HEK293 (cell line): ENCODE measurements at regions not wholly inside any gene's neighbourhood (a gene's known extent, or its start where the extent isn't known, plus 50 kb on each side); places are given as distances from the start of the nearest gene placed in this dataset.

ENCODE experiments used
- CTCF ChIA-PET: fragments of 350-600 bp; formaldehyde crosslinking; extraction: SDS; loops from one replicate; lab custom pipeline; 2021; ENCODE audit warnings: antibody characterized with exemption; lab: Yijun Ruan, JAX
- POLR2A ChIA-PET: fragments of 300-600 bp; formaldehyde crosslinking; extraction: SDS; loops from one replicate; lab custom pipeline; 2020; ENCODE audit warnings: antibody characterized with exemption, inconsistent platforms; lab: Yijun Ruan, JAX
- H3K27ac ChIP-seq: fragments of 200-500 bp; sonication (Bioruptor generic); 2 replicates; pipeline ENCODE4 v1.5.1; 2014; ENCODE audit warnings: low read depth, low read length, control low read depth, inconsistent platforms; ENCODE audit errors: extremely low read depth
- H3K36me3 ChIP-seq, 2 experiments: fragments of 200-500 bp in 1 of 2; sonication (Bioruptor generic) in 1 of 2; 1 replicate in 1 of 2; 2 replicates in 1 of 2; pipeline ENCODE4 v1.5.1; 2014 to 2017; ENCODE audit warnings: inconsistent platforms in 2 of 2, low read length in 2 of 2; ENCODE audit not compliant: control insufficient read depth in 2 of 2, insufficient read depth in 1 of 2
- H3K4me1 ChIP-seq: fragments of 200-500 bp; sonication (Bioruptor generic); 2 replicates; pipeline ENCODE4 v1.5.1; 2014; ENCODE audit warnings: mild to moderate bottlenecking, low read length, inconsistent platforms; ENCODE audit not compliant: control insufficient read depth, insufficient read depth
- H3K4me3 ChIP-seq: 2 replicates; pipeline ENCODE4 v1.5.1; 2011; ENCODE audit warnings: low read depth, mild to moderate bottlenecking, control low read depth, low read length, moderate library complexity
- H3K9me3 ChIP-seq: fragments of 200-500 bp; sonication (Bioruptor generic); 2 replicates; pipeline ENCODE4 v1.5.1; 2014; ENCODE audit warnings: low read depth, low read length, inconsistent platforms; ENCODE audit not compliant: control insufficient read depth, insufficient read depth
- BCL6B ChIP-seq: fragments of 450-650 bp; formaldehyde crosslinking; IDR thresholded peaks from 2 replicates; pipeline ENCODE4 v1.5.1; 2017; ENCODE audit warnings: missing biosample characterization, missing genetic modification characterization
- HOXA7 ChIP-seq: sonication (generic); formaldehyde crosslinking; IDR thresholded peaks from 2 replicates; pipeline ENCODE4 v1.8.1; 2022; ENCODE audit warnings: missing genetic modification reagents, borderline replicate concordance
- MYNN ChIP-seq: fragments of 450-650 bp; formaldehyde crosslinking; IDR thresholded peaks from 2 replicates; pipeline ENCODE4 v1.5.1; 2016; ENCODE audit warnings: missing biosample characterization, missing genetic modification characterization, borderline replicate concordance
- OSR2 ChIP-seq: fragments of 450-650 bp; formaldehyde crosslinking; IDR thresholded peaks from 2 replicates; pipeline ENCODE4 v1.5.1; 2016; ENCODE audit warnings: missing biosample characterization, missing genetic modification characterization
- OVOL3 ChIP-seq: fragments of 450-650 bp; formaldehyde crosslinking; IDR thresholded peaks from 2 replicates; pipeline ENCODE4 v1.5.1; 2016; ENCODE audit warnings: missing biosample characterization, missing genetic modification characterization
- SCRT1 ChIP-seq: fragments of 450-650 bp; formaldehyde crosslinking; IDR thresholded peaks from 2 replicates; pipeline ENCODE4 v1.5.1; 2016; ENCODE audit warnings: missing biosample characterization, missing genetic modification characterization, borderline replicate concordance
- SCRT2 ChIP-seq: fragments of 450-650 bp; formaldehyde crosslinking; IDR thresholded peaks from 2 replicates; pipeline ENCODE4 v1.5.1; 2016; ENCODE audit warnings: missing biosample characterization, missing genetic modification characterization
- YY2 ChIP-seq: fragments of 450-650 bp; formaldehyde crosslinking; IDR thresholded peaks from 2 replicates; pipeline ENCODE4 v1.5.1; 2016; ENCODE audit warnings: missing biosample characterization, missing genetic modification characterization
- ZBTB10 ChIP-seq: fragments of 450-650 bp; formaldehyde crosslinking; IDR thresholded peaks from 2 replicates; pipeline ENCODE4 v1.5.1; 2016; ENCODE audit warnings: missing biosample characterization, missing genetic modification characterization
- ZBTB21 ChIP-seq: fragments of 450-650 bp; formaldehyde crosslinking; IDR thresholded peaks from 2 replicates; pipeline ENCODE4 v1.5.1; 2017; ENCODE audit warnings: missing biosample characterization, missing genetic modification characterization
- ZBTB48 ChIP-seq: fragments of 450-650 bp; formaldehyde crosslinking; IDR thresholded peaks from 2 replicates; pipeline ENCODE4 v1.5.1; 2016; ENCODE audit warnings: missing biosample characterization, missing genetic modification characterization
- ZBTB6 ChIP-seq: fragments of 450-650 bp; formaldehyde crosslinking; IDR thresholded peaks from 2 replicates; pipeline ENCODE4 v1.5.1; 2017; ENCODE audit warnings: missing biosample characterization, missing genetic modification characterization
- ZNF184 ChIP-seq: fragments of 450-650 bp; IDR thresholded peaks from 2 replicates; pipeline ENCODE4 v1.5.1; 2018; ENCODE audit warnings: missing biosample characterization, mild to moderate bottlenecking, missing genetic modification characterization
- ZNF248 ChIP-seq: fragments of 450-650 bp; formaldehyde crosslinking; IDR thresholded peaks from 2 replicates; pipeline ENCODE4 v1.5.1; 2017; ENCODE audit warnings: missing biosample characterization, missing genetic modification characterization
- ZNF266 ChIP-seq: fragments of 450-650 bp; formaldehyde crosslinking; IDR thresholded peaks from 2 replicates; pipeline ENCODE4 v1.5.1; 2016; ENCODE audit warnings: missing biosample characterization, missing genetic modification characterization, low read depth
- ZNF350 ChIP-seq: fragments of 450-650 bp; formaldehyde crosslinking; IDR thresholded peaks from 2 replicates; pipeline ENCODE4 v1.5.0; 2017; ENCODE audit warnings: missing biosample characterization, mild to moderate bottlenecking, missing genetic modification characterization
- ZNF571 ChIP-seq: fragments of 450-650 bp; formaldehyde crosslinking; IDR thresholded peaks from 2 replicates; pipeline ENCODE4 v1.5.0; 2017; ENCODE audit warnings: missing biosample characterization, missing genetic modification characterization
- ZNF624 ChIP-seq: fragments of 450-650 bp; formaldehyde crosslinking; IDR thresholded peaks from 2 replicates; pipeline ENCODE4 v1.5.1; 2017; ENCODE audit warnings: missing biosample characterization, missing genetic modification characterization
- ZSCAN30 ChIP-seq: fragments of 450-650 bp; IDR thresholded peaks from 2 replicates; pipeline ENCODE4 v1.5.1; 2018; ENCODE audit warnings: missing biosample characterization, mild to moderate bottlenecking, missing genetic modification characterization, moderate library complexity
- ZXDB ChIP-seq: fragments of 450-650 bp; formaldehyde crosslinking; IDR thresholded peaks from 2 replicates; pipeline ENCODE4 v1.5.1; 2016; ENCODE audit warnings: missing biosample characterization, missing genetic modification characterization
- TF ChIP-seq, protein P1 (sequence below): fragments of 450-650 bp; formaldehyde crosslinking; IDR thresholded peaks from 2 replicates; pipeline ENCODE4 v1.5.1; 2016; ENCODE audit warnings: missing biosample characterization, missing genetic modification characterization
- TF ChIP-seq, protein P2 (sequence below): fragments of 450-650 bp; formaldehyde crosslinking; IDR thresholded peaks from 2 replicates; pipeline ENCODE4 v1.5.1; 2016; ENCODE audit warnings: missing biosample characterization, missing genetic modification characterization, borderline replicate concordance
- TF ChIP-seq, protein P3 (sequence below): fragments of 450-650 bp; formaldehyde crosslinking; IDR thresholded peaks from 2 replicates; pipeline ENCODE4 v1.5.1; 2016; ENCODE audit warnings: missing biosample characterization, missing genetic modification characterization

GRCh38 chr6:94735270-94735669 is 842.1 kb upstream of the MANEA start (continued):
- TF ChIP-seq ZBTB6 (tag by site-specific recombination): no peak

DNA sequence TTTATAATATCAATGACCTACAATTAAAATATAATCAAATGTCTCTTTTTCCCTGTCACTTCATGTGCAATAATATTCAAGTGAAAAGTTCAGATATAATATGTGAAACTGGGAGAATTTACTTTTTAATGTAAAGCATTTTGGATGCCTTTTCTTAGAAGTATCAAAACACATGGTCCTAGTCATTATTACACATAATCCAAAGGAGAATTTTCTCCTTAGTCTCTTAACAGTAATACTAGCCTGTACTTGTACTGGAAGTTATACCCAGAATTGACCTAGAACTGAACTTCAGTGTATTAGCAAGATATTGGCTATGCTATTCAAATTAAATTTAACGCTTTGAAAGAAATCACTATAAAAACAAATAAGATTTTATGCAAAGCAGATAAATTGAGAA is 842.6 kb upstream of the MANEA start:
- Histone ChIP-seq H3K4me3 (no peak overlapping the region), H3K4me1 (no peaks in the 10 kb centered on the region), H3K36me3 (no peaks in the 10 kb centered on the region), H3K27ac (no peak overlapping the region), H3K9me3 (no peaks in the 10 kb centered on the region)
- CTCF ChIA-PET: no interaction called here
- POLR2A ChIA-PET: no interaction called here
- TF ChIP-seq BCL6B (tag by site-specific recombination) (no peak), ZNF571 (no peak), ZNF624 (tag by site-specific recombination) (no peak), HOXA7 (CRISPR knock-in tag) (no peak), MYNN (tag by site-specific recombination) (no peak), ZNF184 (no peak)

GRCh38 chr6:94733066-94733465 is 844.3 kb upstream of the MANEA start:
- Histone ChIP-seq H3K36me3 (no peaks in the 10 kb centered on the region), H3K4me3 (no peak overlapping the region), H3K27ac (no peak overlapping the region), H3K4me1 (no peaks in the 10 kb centered on the region), H3K9me3 (no peaks in the 10 kb centered on the region)
- ChIA-PET CTCF (no interaction called here), POLR2A (no interaction called here)
- no peak for TF ChIP-seq SCRT1
- TF ChIP-seq ZNF350 (tag by site-specific recombination): no peak
- no peak for TF ChIP-seq ZBTB21 (tag by site-specific recombination)
- TF ChIP-seq OSR2 (tag by site-specific recombination): no peak
- no peak for TF ChIP-seq ZNF248 (tag by site-specific recombination)
- TF ChIP-seq ZNF266 (tag by site-specific recombination): no peak
- no peak for TF ChIP-seq ZBTB48 (tag by site-specific recombination)
- TF ChIP-seq, protein P1, sequence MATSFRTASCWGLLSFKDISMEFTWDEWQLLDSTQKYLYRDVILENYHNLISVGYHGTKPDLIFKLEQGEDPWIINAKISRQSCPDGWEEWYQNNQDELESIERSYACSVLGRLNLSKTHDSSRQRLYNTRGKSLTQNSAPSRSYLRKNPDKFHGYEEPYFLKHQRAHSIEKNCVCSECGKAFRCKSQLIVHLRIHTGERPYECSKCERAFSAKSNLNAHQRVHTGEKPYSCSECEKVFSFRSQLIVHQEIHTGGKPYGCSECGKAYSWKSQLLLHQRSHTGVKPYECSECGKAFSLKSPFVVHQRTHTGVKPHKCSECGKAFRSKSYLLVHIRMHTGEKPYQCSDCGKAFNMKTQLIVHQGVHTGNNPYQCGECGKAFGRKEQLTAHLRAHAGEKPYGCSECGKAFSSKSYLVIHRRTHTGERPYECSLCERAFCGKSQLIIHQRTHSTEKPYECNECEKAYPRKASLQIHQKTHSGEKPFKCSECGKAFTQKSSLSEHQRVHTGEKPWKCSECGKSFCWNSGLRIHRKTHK (tag by site-specific recombination): no peak
- TF ChIP-seq, protein P2, sequence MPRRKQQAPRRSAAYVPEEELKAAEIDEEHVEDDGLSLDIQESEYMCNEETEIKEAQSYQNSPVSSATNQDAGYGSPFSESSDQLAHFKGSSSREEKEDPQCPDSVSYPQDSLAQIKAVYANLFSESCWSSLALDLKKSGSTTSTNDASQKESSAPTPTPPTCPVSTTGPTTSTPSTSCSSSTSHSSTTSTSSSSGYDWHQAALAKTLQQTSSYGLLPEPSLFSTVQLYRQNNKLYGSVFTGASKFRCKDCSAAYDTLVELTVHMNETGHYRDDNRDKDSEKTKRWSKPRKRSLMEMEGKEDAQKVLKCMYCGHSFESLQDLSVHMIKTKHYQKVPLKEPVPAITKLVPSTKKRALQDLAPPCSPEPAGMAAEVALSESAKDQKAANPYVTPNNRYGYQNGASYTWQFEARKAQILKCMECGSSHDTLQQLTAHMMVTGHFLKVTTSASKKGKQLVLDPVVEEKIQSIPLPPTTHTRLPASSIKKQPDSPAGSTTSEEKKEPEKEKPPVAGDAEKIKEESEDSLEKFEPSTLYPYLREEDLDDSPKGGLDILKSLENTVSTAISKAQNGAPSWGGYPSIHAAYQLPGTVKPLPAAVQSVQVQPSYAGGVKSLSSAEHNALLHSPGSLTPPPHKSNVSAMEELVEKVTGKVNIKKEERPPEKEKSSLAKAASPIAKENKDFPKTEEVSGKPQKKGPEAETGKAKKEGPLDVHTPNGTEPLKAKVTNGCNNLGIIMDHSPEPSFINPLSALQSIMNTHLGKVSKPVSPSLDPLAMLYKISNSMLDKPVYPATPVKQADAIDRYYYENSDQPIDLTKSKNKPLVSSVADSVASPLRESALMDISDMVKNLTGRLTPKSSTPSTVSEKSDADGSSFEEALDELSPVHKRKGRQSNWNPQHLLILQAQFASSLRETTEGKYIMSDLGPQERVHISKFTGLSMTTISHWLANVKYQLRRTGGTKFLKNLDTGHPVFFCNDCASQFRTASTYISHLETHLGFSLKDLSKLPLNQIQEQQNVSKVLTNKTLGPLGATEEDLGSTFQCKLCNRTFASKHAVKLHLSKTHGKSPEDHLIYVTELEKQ (tag by site-specific recombination): no peak
- TF ChIP-seq, protein P3, sequence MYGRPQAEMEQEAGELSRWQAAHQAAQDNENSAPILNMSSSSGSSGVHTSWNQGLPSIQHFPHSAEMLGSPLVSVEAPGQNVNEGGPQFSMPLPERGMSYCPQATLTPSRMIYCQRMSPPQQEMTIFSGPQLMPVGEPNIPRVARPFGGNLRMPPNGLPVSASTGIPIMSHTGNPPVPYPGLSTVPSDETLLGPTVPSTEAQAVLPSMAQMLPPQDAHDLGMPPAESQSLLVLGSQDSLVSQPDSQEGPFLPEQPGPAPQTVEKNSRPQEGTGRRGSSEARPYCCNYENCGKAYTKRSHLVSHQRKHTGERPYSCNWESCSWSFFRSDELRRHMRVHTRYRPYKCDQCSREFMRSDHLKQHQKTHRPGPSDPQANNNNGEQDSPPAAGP (tag by site-specific recombination): no peak
- TF ChIP-seq ZSCAN30 (tag by site-specific recombination): no peak
- no peak for TF ChIP-seq SCRT2 (tag by site-specific recombination)
- TF ChIP-seq YY2 (tag by site-specific recombination): no peak
- TF ChIP-seq ZBTB10 (tag by site-specific recombination): no peak
- no peak for TF ChIP-seq ZXDB (tag by site-specific recombination)
- TF ChIP-seq OVOL3 (tag by site-specific recombination): no peak
